SKM-1 treated with dmso at 0.1 percent for 144 hours (cell line): ENCODE measurements at regions not wholly inside any gene's neighbourhood (a gene's known extent, or its start where the extent isn't known, plus 50 kb on each side); places are given as distances from the start of the nearest gene placed in this dataset.

Experiments used
- DNase-seq: peaks from one replicate; lab custom pipeline; 2025; ENCODE audit not compliant: unreplicated experiment; lab: John Stamatoyannopoulos, UW

- DNase-seq, result no peak
Observed at GRCh38 chr12:115657081-115658013, 620.1 kb downstream of the MED13L start.

DNA sequence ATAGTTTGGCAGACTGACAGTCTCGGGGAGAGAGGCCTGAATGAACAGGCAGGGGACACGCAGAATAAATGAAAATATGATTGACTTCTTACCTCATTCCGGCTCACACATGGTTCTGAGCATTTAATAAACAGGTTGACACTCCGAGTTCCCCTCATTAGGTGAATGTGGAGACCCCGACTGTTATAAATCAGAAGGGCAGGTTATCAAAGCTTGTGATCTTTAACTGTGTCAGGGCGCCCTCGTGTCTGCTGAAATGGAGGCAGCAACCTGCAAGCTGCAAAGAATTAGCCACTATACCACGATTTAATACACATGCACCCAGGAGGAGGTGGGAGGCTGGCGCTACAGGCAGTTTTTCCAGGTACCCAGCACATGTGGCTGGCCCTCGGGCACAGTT, 627.5 kb downstream of the MED13L start:
- DNase-seq, result no peak

DNA sequence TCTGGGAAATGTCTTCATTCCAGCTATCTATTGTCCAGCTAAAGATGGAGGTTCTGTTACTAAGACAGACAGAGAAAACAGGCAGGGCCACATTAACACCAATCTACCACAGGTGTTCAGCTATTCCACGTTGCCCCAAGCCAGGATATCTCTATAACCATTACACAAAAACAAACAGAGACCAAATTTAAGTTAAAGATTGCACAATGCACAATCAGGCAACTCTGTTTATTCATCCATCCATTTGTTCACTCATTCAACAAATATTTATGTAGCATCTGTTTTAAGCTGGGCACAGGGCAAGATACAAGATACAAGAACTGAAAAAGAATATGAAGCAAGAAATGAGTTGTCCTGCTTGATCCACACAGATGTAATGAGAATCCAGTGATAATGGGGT, 629.0 kb downstream of the MED13L start:
- DNase-seq, result no peak

GRCh38 chr12:115646210-115646609, 631.3 kb downstream of the MED13L start:
- DNase-seq, result no peak

- no peak for DNase-seq
Observed at GRCh38 chr12:115640929-115641328, 636.6 kb downstream of the MED13L start.

DNA sequence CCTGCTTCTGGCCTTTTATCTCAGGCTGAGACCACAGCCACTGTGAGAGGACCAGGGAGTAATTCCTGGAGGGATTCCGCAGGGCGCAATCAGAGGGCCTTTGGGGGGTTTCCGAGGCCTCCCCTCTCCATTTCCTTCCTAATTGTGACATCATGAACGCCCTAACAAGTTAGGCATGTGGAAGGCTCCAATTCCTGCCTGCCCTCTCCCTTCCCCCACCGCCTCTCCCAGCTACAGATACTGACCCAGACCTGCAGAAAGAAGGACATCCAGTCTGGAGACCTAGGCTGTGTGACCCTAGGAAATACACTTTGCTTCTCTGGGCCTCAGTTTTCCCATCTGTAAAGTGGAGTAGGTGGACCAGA, 637.9 kb downstream of the MED13L start:
- no peak for DNase-seq

DNA sequence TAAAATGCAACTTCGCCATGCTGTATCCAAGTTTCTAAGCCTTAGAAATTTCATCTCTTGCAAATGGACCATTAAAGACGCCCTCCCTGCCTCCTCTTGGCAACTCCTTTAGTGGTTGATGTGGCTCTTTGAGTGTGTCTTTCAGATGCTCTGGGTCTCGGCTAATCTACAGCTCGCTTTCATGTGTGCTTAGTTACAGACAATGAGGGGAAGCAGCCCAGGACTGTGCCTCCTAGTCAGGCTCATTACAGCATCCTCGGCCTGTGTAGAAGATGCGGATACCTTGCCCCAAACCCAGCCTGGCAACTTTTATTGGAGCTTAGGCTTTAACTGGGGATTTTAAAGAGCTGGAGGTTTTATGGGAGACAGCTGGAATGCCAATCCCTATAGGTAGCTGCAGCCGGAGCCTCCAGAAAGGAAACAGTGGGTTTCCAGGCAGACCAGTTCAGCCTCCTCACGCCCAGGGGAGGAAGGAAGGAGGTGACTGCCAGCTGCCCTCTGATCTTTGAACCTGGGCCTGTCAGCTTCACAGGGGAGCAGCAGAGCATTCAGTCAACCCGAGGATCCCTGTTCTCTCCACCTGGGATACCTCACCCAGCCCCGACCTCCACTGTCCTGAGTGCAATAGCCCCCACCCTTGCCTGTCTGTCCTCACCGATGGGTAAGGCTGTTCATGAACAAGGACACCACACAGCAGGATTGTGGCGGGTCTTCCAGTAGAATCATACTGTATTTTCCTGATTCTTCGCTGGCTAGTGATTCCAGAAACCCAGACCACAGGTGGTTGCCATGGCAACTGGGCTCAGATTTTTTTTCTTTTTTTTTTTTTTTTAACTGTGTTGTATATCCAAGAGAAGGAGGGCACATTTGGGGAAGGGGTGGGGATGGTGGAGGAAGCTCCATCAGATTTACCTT, 638.5 kb downstream of the MED13L start:
- DNase-seq, result no peak

DNA sequence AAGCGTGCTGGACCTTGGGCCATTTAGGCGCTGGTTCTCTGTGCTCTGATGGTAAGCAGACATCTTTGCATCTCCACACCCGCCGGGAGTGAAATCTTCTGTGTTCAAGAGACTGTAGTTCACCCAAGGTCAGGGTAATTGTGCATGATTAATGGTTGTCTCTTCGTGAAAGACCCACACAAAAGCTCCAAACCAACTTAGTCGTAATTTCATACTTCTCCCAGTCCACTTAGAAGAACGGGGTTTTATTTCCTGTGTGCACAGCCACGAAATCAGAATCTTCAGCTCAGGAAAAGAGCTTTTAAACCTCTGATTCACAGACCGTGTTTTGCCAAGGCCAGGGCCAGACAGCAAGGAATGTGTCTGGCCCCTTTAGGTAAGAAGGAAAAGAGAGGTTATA, 640.9 kb downstream of the MED13L start:
- DNase-seq, result no peak

DNA sequence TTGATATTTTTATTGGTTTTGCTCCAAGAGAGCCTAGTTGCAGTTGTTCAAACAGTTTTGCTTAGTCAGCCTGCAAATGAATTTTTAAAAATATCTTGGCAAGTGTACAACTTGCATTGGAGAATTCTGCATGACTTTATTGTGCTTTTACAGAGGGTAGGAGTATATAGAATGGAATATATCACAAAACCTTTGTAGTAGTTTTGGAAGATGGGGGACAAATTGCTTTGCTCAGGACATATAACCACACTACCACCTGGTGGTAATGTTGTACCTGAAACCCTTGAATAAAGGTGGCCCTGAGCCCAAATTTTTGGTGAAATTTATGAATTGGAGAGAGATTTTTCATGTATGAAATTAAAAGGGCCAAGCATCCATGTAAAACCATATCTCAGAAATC, 645.2 kb downstream of the MED13L start:
- DNase-seq, result no peak

- no peak for DNase-seq
Observed at GRCh38 chr12:115630136-115630535, 647.4 kb downstream of the MED13L start.

GRCh38 chr12:115626210-115626609, 651.3 kb downstream of the MED13L start:
- no peak for DNase-seq

- no peak for DNase-seq
Observed at GRCh38 chr12:115623764-115624334, 653.6 kb downstream of the MED13L start.

- no peak for DNase-seq
Observed at GRCh38 chr12:115623275-115623674, 654.2 kb downstream of the MED13L start.

- no peak for DNase-seq
Observed at GRCh38 chr12:115620816-115621215, 656.7 kb downstream of the MED13L start.

GRCh38 chr12:115619889-115620288, 657.6 kb downstream of the MED13L start:
- DNase-seq, result no peak

DNA sequence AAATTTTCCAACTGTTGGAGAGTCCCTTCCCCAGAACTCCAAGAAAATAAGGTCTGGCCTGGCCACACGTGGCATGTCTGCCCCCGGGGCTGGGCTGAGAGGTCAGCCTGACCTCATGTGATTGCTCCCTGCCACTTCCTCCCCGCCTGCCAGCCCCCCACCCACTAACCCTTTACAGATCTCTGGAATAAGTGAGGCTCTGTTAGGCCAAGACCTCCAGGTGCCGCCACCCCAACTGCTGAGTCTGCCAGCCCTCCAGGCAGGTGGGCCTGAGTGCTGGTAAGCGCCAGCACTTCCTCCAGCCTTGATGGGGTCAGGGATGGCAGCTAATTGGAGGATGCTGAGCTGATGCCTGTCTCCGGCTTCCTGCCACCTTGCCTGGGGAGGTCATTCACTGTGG, 658.4 kb downstream of the MED13L start:
- no peak for DNase-seq

DNA sequence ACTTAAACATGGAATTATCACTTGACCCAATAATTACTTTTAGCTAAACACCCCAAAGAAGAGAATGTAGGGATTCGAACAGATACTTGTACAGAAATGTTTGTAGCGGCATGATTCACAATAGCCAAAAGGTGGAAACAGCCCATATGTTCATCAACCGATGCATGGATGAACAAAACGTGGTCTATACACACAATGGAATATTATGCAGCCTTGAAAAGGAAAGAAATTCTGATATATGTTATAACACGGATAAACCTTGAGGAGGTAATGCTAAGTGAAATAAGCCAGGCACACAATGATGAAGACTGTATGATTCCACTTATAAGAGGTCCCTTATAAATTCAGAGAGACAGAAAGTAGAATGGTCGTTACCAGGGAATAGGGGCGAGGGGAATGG, 659.4 kb downstream of the MED13L start:
- DNase-seq, result no peak

DNA sequence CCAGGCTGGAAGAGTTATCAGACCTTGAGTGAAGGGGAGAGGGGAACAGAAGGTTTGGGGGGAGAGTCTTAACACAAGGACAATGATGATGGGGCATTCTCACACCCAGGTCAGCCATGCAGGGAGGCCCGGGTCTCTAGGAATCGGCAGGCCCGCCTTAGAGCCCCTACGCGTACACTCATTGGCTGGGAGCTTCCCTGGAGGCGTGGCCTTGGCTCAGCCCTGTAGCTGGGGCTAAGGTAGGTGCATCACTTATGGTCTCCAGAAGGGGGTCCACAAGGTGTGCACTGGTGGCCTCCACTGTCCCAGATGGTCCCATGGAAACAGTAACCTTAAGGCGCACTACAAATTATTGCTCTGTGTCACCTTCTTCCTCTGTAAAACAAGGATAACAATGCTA, 660.1 kb downstream of the MED13L start:
- DNase-seq, result no peak

GRCh38 chr12:115611477-115611876, 666.0 kb downstream of the MED13L start:
- no peak for DNase-seq

- DNase-seq, result no peak
Observed at GRCh38 chr12:115609347-115609746, 668.1 kb downstream of the MED13L start.

DNA sequence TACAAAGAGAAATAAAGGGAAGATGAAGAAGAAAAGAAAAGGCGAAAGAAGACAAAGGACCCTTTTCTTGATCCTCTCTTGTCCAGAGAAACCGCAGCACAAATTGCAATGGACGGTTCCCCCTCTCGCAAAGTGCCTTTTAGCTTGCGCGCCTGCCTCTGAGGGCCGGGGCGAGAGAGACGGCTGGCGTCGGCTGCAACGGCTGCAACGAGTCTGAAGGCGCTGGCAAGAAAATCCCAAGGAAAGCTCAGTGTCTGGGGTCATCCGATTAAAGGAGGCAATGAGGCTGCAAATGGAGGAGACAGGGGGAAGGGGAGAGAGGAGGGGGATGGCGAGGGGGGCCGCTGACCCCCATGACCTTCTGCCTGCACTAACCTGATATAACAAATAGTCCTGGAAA, 671.5 kb downstream of the MED13L start:
- no peak for DNase-seq
